AG04450 (cell line): ENCODE measurements at regions not wholly inside any gene's neighbourhood (a gene's known extent, or its start where the extent isn't known, plus 50 kb on each side); places are given as distances from the start of the nearest gene placed in this dataset.

ENCODE experiments used
- CTCF ChIA-PET: fragments of 300-600, 350-600 bp; formaldehyde crosslinking; extraction: SDS; loops from one replicate; lab custom pipeline; 2022; ENCODE audit warnings: antibody characterized with exemption, inconsistent platforms; lab: Charles Lee
- POLR2A ChIA-PET: fragments of 350-600 bp; formaldehyde crosslinking; extraction: SDS; loops from one replicate; lab custom pipeline; 2021; ENCODE audit warnings: antibody characterized with exemption, inconsistent platforms; lab: Yijun Ruan, JAX
- DNase-seq: peaks from one replicate; pipeline ENCODE4 v3.0.0-alpha.2; 2011; ENCODE audit warnings: low read depth, low spot score
- H3K27ac ChIP-seq: one replicate; pipeline ENCODE4 v1.5.1; 2012; ENCODE audit warnings: low read depth, low read length, control low read depth
- H3K27me3 ChIP-seq: one replicate; pipeline ENCODE4 v1.6.0; 2012; ENCODE audit warnings: low read length; ENCODE audit not compliant: control insufficient read depth, insufficient read depth
- H3K4me3 ChIP-seq: 2 replicates; pipeline ENCODE4 v1.5.1; 2011; ENCODE audit warnings: mild to moderate bottlenecking, low read depth, low read length, control low read depth
- H3K9me3 ChIP-seq: 2 replicates; pipeline ENCODE4 v1.5.1; 2012; ENCODE audit warnings: low read length; ENCODE audit not compliant: control insufficient read depth, insufficient read depth
- CTCF ChIP-seq: IDR thresholded peaks from 2 replicates; pipeline ENCODE4 v1.5.1; 2011; ENCODE audit warnings: low read depth, low read length, control low read depth, inconsistent platforms

GRCh38 chr10:133032231-133032630 is 55.5 kb upstream of the ADGRA1 start:
- CTCF ChIA-PET, result no interaction called here
- H3K9me3 ChIP-seq, result peaks cover 24% of the 10 kb centered on the region; the same call in 1 of the 2 replicates
- H3K4me3 ChIP-seq, result no peak overlapping the region
- H3K27ac ChIP-seq, result no peak overlapping the region
- no peak for TF ChIP-seq CTCF
- no peak for DNase-seq
- peaks cover 2% of the 10 kb centered on the region for H3K27me3 ChIP-seq
- POLR2A ChIA-PET, result no interaction called here

- peaks cover 27% of the 10 kb centered on the region; the same call in 1 of the 2 replicates for H3K9me3 ChIP-seq
- ChIA-PET CTCF (no interaction called here), POLR2A (no interaction called here)
- H3K4me3 ChIP-seq, result no peak overlapping the region
- no peak for TF ChIP-seq CTCF
- no peak for DNase-seq
- H3K27ac ChIP-seq, result no peak overlapping the region
- H3K27me3 ChIP-seq, result peaks cover 2% of the 10 kb centered on the region
Observed at GRCh38 chr10:133031541-133032125, 56.1 kb upstream of the ADGRA1 start.

GRCh38 chr10:133030781-133031180 is 56.9 kb upstream of the ADGRA1 start:
- no peak for DNase-seq
- Histone ChIP-seq H3K9me3 (peaks cover 33% of the 10 kb centered on the region; the same call in 1 of the 2 replicates), H3K27ac (no peak overlapping the region), H3K4me3 (no peak overlapping the region), H3K27me3 (peaks cover 2% of the 10 kb centered on the region)
- TF ChIP-seq CTCF, result no peak
- POLR2A ChIA-PET, result no interaction called here
- CTCF ChIA-PET, result no interaction called here

GRCh38 chr10:133030126-133030525 is 57.6 kb upstream of the ADGRA1 start:
- H3K27ac ChIP-seq, result no peak overlapping the region
- no peak for DNase-seq
- no peak for TF ChIP-seq CTCF
- H3K4me3 ChIP-seq, result no peak overlapping the region
- peaks cover 2% of the 10 kb centered on the region for H3K27me3 ChIP-seq
- CTCF ChIA-PET, result no interaction called here
- POLR2A ChIA-PET, result no interaction called here
- H3K9me3 ChIP-seq, result peaks cover 33% of the 10 kb centered on the region; the same call in 1 of the 2 replicates

GRCh38 chr10:133028956-133029355 is 58.8 kb upstream of the ADGRA1 start:
- ChIA-PET POLR2A (no interaction called here), CTCF (interaction anchor here (0.8 kb wide), 1 partner anchor 89 kb away, joined by 3 read pairs; no protein-coding TSS in a partner anchor)
- Histone ChIP-seq H3K27ac (no peak overlapping the region), H3K9me3 (peaks cover 38% of the 10 kb centered on the region), H3K4me3 (no peak overlapping the region), H3K27me3 (peaks cover 2% of the 10 kb centered on the region)
- no peak for TF ChIP-seq CTCF
- DNase-seq, result no peak
